ENCODE measurements at regions not wholly inside any gene's neighbourhood (a gene's known extent, or its start where the extent isn't known, plus 50 kb on each side); places are given as distances from the start of the nearest gene placed in this dataset.

DNA sequence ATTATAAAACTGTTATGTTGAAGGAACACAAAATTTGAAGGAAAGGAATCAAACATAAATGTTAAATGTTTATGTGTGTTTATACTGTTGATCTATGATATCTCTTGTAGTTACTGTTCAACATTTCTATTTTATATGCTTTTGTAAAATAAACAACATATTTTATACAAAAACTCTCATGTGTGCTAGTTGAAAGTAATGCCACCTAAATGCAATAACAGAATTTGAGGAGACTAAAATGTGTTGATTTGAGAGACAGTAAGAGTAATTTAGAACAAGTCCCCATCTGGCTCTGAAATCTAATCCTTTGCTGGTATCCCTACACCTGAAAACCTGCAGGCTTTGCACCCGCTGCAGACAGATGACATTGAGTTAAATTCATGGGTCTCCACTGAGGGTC, 95.7 kb upstream of the TOP3B start:
- no peak for DNase-seq
- H3K4me1 ChIP-seq (ENCODE audit: control extremely low read depth in 1 of 4, control insufficient read depth in 4 of 4, insufficient read depth in 4 of 4, low read length in 3 of 4) = no peaks in the 10 kb centered on the region
- H3K27ac ChIP-seq (ENCODE audit: insufficient read depth in 1 of 2, low read depth in 1 of 2, low read length in 2 of 2, poor library complexity in 1 of 2, severe bottlenecking in 2 of 2) = no peak overlapping the region
- peaks cover under 1 to 29% (median 17%) of the 10 kb centered on the region in 5 experiments for H3K27me3 ChIP-seq (replicated peaks in 2 of 5; ENCODE audit: control insufficient read depth in 4 of 5, insufficient read depth in 5 of 5, low read length in 4 of 5)
- ChIA-PET POLR2A (no interaction called here), CTCF (no interaction called here)
- WGBS (ENCODE audit: insufficient coverage) = 75% methylated on average over 1 of the region's 1 CpG
- H3K4me3 ChIP-seq (ENCODE audit: control insufficient read depth in 1 of 7, extremely low read depth in 1 of 7, insufficient read depth in 4 of 7, low read depth in 2 of 7, low read length in 6 of 7) = no peak overlapping the region
- no peaks in the 10 kb centered on the region for H3K36me3 ChIP-seq (ENCODE audit: control insufficient read depth in 4 of 4, insufficient read depth in 4 of 4, low read length in 3 of 4)
- no peaks in the 10 kb centered on the region for H3K9me3 ChIP-seq (ENCODE audit: control extremely low read depth in 1 of 5, control insufficient read depth in 4 of 5, insufficient read depth in 2 of 5, low read depth in 1 of 5, low read length in 4 of 5)

DNA sequence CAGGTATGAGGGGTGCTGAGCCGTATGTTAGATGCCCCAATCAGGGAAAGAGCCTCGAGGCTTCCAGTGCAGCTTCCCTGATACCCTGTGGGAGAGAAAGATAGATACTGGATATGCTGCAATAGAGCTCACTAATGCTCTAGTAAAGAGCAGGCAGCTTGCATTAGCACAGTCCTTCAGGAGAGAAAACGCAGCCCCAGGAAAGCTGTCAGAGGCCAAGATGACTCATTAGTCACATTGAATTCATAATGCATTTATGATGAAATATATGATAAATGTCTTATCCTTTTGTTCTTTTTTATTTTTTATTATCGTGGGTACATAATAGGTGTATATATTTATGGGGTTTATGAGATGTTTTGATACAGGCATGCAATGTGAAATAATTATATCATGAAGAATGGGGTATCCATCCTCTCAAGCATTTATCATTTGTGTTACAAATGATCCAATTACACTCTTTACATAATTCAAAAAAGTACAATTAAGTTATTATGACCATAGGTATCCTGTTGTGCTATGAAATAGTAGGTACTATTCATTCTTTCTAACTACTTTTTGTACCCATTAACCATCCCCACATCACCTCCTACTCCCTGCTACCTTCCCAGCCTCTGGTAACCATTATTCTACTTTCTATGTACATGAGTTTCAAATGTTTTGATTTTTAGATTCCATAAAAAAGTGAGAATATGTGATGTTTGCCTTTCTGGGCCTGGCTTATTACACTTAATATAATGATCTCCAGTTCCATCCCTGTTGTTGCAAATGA, 94.5 kb upstream of the TOP3B start:
- ChIA-PET POLR2A (no interaction called here), CTCF (no interaction called here)
- H3K4me1 ChIP-seq (ENCODE audit: control extremely low read depth in 1 of 4, control insufficient read depth in 4 of 4, insufficient read depth in 4 of 4, low read length in 3 of 4) = no peaks in the 10 kb centered on the region
- no peaks in the 10 kb centered on the region for H3K9me3 ChIP-seq (ENCODE audit: control extremely low read depth in 1 of 5, control insufficient read depth in 4 of 5, insufficient read depth in 2 of 5, low read depth in 1 of 5, low read length in 4 of 5)
- H3K27ac ChIP-seq (ENCODE audit: insufficient read depth in 1 of 2, low read depth in 1 of 2, low read length in 2 of 2, poor library complexity in 1 of 2, severe bottlenecking in 2 of 2) = no peak overlapping the region
- 73% methylated on average over 2 of the region's 4 CpGs for WGBS (ENCODE audit: insufficient coverage)
- no peaks in the 10 kb centered on the region for H3K36me3 ChIP-seq (ENCODE audit: control insufficient read depth in 4 of 4, insufficient read depth in 4 of 4, low read length in 3 of 4)
- H3K4me3 ChIP-seq (ENCODE audit: control insufficient read depth in 1 of 7, extremely low read depth in 1 of 7, insufficient read depth in 4 of 7, low read depth in 2 of 7, low read length in 6 of 7) = no peak overlapping the region
- DNase-seq = no peak
- H3K27me3 ChIP-seq (replicated peaks in 2 of 5; ENCODE audit: control insufficient read depth in 4 of 5, insufficient read depth in 5 of 5, low read length in 4 of 5) = peaks cover 0 to 24% (median 7%) of the 10 kb centered on the region in 5 experiments

DNA sequence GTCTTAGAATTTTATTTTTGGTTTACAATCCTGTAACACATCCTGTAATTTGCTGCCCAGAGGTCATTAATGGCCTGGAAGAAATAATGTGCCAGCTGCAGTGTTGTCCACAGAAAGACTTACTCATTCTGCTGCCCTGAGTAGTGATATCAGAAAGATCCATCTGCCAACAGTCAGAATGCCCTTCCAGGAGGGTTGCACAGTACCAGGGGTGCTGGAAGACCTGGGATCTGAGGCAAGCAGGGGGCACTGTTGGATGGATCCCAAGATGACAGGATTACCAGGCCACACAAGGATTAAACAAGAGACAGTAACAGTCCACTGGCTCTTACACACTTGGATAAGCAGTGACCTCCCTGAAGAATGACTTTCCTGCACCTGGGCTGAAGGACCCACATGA, 93.8 kb upstream of the TOP3B start:
- no peak overlapping the region for H3K27ac ChIP-seq (ENCODE audit: insufficient read depth in 1 of 2, low read depth in 1 of 2, low read length in 2 of 2, poor library complexity in 1 of 2, severe bottlenecking in 2 of 2)
- no peak overlapping the region for H3K4me3 ChIP-seq (ENCODE audit: control insufficient read depth in 1 of 7, extremely low read depth in 1 of 7, insufficient read depth in 4 of 7, low read depth in 2 of 7, low read length in 6 of 7)
- no peaks in the 10 kb centered on the region for H3K4me1 ChIP-seq (ENCODE audit: control extremely low read depth in 1 of 4, control insufficient read depth in 4 of 4, insufficient read depth in 4 of 4, low read length in 3 of 4)
- peaks cover 0 to 20% (median 5%) of the 10 kb centered on the region in 5 experiments for H3K27me3 ChIP-seq (replicated peaks in 2 of 5; ENCODE audit: control insufficient read depth in 4 of 5, insufficient read depth in 5 of 5, low read length in 4 of 5)
- no peak for DNase-seq
- CTCF ChIA-PET = no interaction called here
- H3K9me3 ChIP-seq (ENCODE audit: control extremely low read depth in 1 of 5, control insufficient read depth in 4 of 5, insufficient read depth in 2 of 5, low read depth in 1 of 5, low read length in 4 of 5) = no peaks in the 10 kb centered on the region
- POLR2A ChIA-PET = no interaction called here
- H3K36me3 ChIP-seq (ENCODE audit: control insufficient read depth in 4 of 4, insufficient read depth in 4 of 4, low read length in 3 of 4) = no peaks in the 10 kb centered on the region

DNA sequence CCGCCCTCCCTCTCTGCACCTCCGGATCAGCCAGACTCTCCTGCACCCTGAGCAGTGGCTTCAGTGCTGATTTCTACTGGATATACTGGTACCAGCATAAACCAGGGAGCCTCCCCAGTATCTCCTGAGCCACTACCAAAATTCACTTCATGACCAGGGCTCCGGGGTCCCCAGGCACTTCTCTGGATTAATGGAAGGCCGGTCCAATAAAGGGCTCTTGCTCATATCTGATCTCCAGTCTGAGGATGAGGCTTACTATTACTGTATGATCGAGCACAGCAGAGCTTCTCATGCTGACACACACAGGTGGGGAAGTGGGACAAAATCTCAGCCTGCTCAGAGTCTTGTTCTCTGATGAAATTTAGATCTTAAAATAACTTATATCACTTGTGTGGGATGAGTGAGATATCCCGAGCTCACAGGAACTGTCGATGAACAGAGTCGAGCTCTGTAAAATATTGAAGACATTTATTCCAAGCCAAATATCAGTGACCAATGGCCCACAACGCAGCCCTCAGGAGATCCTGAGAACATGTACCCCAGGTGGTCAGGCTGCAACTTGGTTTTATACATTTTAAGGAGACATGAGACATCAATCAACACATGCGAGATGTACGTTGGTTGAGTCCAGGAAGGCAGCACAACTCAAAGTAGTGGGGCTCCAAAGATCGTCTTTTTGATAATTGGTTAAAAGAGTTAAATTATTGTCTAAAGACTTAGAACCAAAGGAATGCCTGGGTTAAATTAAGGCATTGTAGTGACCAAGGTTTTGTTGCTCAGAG, 93.0 kb upstream of the TOP3B start:
- Histone ChIP-seq H3K4me1 (ENCODE audit: control extremely low read depth in 1 of 4, control insufficient read depth in 4 of 4, insufficient read depth in 4 of 4, low read length in 3 of 4) (no peaks in the 10 kb centered on the region), H3K9me3 (ENCODE audit: control extremely low read depth in 1 of 5, control insufficient read depth in 4 of 5, insufficient read depth in 2 of 5, low read depth in 1 of 5, low read length in 4 of 5) (no peaks in the 10 kb centered on the region), H3K27me3 (replicated peaks in 2 of 5; ENCODE audit: control insufficient read depth in 4 of 5, insufficient read depth in 5 of 5, low read length in 4 of 5) (peaks cover 0 to 16% (median 2%) of the 10 kb centered on the region in 5 experiments), H3K27ac (ENCODE audit: insufficient read depth in 1 of 2, low read depth in 1 of 2, low read length in 2 of 2, poor library complexity in 1 of 2, severe bottlenecking in 2 of 2) (no peak overlapping the region), H3K36me3 (ENCODE audit: control insufficient read depth in 4 of 4, insufficient read depth in 4 of 4, low read length in 3 of 4) (no peaks in the 10 kb centered on the region), H3K4me3 (ENCODE audit: control insufficient read depth in 1 of 7, extremely low read depth in 1 of 7, insufficient read depth in 4 of 7, low read depth in 2 of 7, low read length in 6 of 7) (no peak overlapping the region)
- ChIA-PET CTCF (no interaction called here), POLR2A (no interaction called here)
- WGBS (ENCODE audit: insufficient coverage) = 100% methylated on average over 8 of the region's 12 CpGs
- no peak for DNase-seq

DNA sequence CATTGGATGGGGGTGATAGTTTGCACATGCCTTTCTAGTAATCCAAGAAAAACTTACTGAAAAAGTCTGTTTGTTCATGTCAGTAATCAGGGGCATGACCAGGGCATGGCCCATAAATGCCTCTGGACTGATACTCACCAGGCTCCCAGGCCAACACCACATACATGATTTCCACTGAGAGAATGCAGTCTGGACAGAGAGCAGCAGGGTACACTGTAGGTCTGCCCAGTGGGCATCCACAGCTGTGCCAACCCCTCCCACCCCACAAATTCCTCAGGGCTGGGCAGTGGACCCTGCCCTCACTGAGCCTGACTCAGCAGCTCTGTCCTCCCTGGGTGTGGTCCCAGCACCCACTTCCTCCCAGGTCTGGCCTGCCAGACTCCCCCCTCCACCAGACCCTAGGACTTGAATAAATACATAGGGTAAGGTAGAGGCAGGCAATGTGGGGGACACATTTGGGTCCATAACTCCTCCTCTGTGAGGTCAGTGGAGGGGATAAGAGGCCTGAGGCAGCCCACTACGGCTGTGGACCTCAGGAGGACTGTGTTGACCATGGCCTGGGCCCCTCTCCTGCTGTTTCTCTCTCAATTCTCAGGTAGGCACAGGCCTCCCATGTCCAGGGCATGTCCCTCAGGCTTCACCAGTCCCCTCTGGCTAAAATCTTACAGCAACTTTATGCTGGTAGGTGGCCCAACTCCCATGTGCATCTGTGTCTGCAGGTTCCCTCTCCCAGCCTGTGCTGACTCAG, 92.2 kb upstream of the TOP3B start:
- 60% methylated on average over 1 of the region's 1 CpG for WGBS (ENCODE audit: insufficient coverage)
- H3K9me3 ChIP-seq (ENCODE audit: control extremely low read depth in 1 of 5, control insufficient read depth in 4 of 5, insufficient read depth in 2 of 5, low read depth in 1 of 5, low read length in 4 of 5) = no peaks in the 10 kb centered on the region
- no peak for DNase-seq

DNA sequence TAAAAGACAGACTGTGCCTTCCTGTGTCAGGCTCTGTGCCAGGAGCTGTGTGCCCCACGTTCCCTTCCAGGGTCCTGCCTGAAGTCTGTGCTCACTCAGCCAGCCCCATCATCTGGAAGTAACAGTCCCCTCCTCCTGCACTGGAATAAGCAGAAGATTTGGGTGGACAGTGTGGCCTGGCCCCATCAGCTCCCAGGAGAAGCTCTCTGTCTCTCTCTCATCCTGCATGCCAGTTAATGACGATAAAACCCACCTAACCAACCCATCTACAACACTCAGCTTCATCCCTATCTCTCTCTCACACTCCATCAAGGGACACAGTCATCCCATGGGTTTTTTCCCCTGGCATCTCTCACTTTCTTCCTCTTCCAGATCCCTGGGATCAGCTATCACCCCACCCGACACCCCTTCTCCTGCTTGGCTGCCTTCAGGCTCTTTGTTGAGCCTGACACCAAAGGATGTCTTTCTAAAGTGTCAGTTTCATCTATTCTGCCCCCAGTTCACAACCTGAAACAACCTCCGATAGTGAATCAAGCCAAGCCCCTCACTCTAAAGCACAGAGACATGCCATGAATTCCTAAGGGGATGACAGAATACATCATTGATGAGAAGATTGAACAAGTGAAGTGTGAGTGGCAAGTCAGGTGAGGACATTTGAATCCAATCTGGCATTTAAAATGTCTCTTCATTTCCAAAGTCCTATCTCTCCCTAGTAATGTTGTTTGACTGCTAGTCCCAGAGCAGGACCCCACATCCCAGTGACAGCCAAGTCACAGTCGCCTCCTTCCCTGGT, 91.4 kb upstream of the TOP3B start:
- WGBS (ENCODE audit: insufficient coverage) = 91% methylated on average over 4 of the region's 5 CpGs

More for the DNA sequence above, 92.2 kb upstream of the TOP3B start:
- H3K27ac ChIP-seq (ENCODE audit: insufficient read depth in 1 of 2, low read depth in 1 of 2, low read length in 2 of 2, poor library complexity in 1 of 2, severe bottlenecking in 2 of 2) = no peak overlapping the region
- H3K4me3 ChIP-seq (ENCODE audit: control insufficient read depth in 1 of 7, extremely low read depth in 1 of 7, insufficient read depth in 4 of 7, low read depth in 2 of 7, low read length in 6 of 7) = no peak overlapping the region
- H3K27me3 ChIP-seq (replicated peaks in 2 of 5; ENCODE audit: control insufficient read depth in 4 of 5, insufficient read depth in 5 of 5, low read length in 4 of 5) = peaks cover 0 to 11% (median 2%) of the 10 kb centered on the region in 5 experiments
- no peaks in the 10 kb centered on the region for H3K4me1 ChIP-seq (ENCODE audit: control extremely low read depth in 1 of 4, control insufficient read depth in 4 of 4, insufficient read depth in 4 of 4, low read length in 3 of 4)
- POLR2A ChIA-PET = no interaction called here
- CTCF ChIA-PET = no interaction called here
- H3K36me3 ChIP-seq (ENCODE audit: control insufficient read depth in 4 of 4, insufficient read depth in 4 of 4, low read length in 3 of 4) = no peaks in the 10 kb centered on the region

More for the DNA sequence above, 91.4 kb upstream of the TOP3B start:
- POLR2A ChIA-PET = no interaction called here
- Histone ChIP-seq H3K9me3 (ENCODE audit: control extremely low read depth in 1 of 5, control insufficient read depth in 4 of 5, insufficient read depth in 2 of 5, low read depth in 1 of 5, low read length in 4 of 5) (no peaks in the 10 kb centered on the region), H3K36me3 (ENCODE audit: control insufficient read depth in 4 of 4, insufficient read depth in 4 of 4, low read length in 3 of 4) (no peaks in the 10 kb centered on the region), H3K4me1 (ENCODE audit: control extremely low read depth in 1 of 4, control insufficient read depth in 4 of 4, insufficient read depth in 4 of 4, low read length in 3 of 4) (no peaks in the 10 kb centered on the region), H3K27ac (ENCODE audit: insufficient read depth in 1 of 2, low read depth in 1 of 2, low read length in 2 of 2, poor library complexity in 1 of 2, severe bottlenecking in 2 of 2) (no peak overlapping the region), H3K27me3 (replicated peaks in 2 of 5; ENCODE audit: control insufficient read depth in 4 of 5, insufficient read depth in 5 of 5, low read length in 4 of 5) (peaks cover 0 to 13% (median 2%) of the 10 kb centered on the region in 5 experiments), H3K4me3 (ENCODE audit: control insufficient read depth in 1 of 7, extremely low read depth in 1 of 7, insufficient read depth in 4 of 7, low read depth in 2 of 7, low read length in 6 of 7) (no peak overlapping the region)
- CTCF ChIA-PET = no interaction called here
- no peak for DNase-seq

Measured in common myeloid progenitor, CD34-positive (primary cell).